Peyer's patch (tissue), 4 donors: ENCODE measurements at regions not wholly inside any gene's neighbourhood (a gene's known extent, or its start where the extent isn't known, plus 50 kb on each side); places are given as distances from the start of the nearest gene placed in this dataset.
"Not testable (repeated sequence)": the region's sequence is repeated elsewhere in the genome, so short reads cannot be mapped to it uniquely, and the experiment has no call there.

Experiments
- DNase-seq, 3 donors: peaks; one replicate each; pipeline ENCODE4 v3.0.0-alpha.2; 2017 to 2019
- H3K27ac ChIP-seq, 4 donors: fragments of 200-600 bp; sonication (generic); one replicate each; pipeline ENCODE4 v1.5.1; 2016 to 2019
- H3K27me3 ChIP-seq, 2 donors: fragments of 200-600 bp; sonication (generic); one replicate each; pipeline ENCODE4 v1.5.1; 2019
- H3K36me3 ChIP-seq, 3 donors: fragments of 200-600 bp; sonication (generic); one replicate each; pipeline ENCODE4 v1.5.1; 2016 to 2019
- H3K4me1 ChIP-seq, 4 donors: fragments of 200-600 bp; sonication (generic); one replicate each; pipeline ENCODE4 v1.5.1; 2016 to 2019
- H3K4me3 ChIP-seq, 4 donors: fragments of 200-600 bp; sonication (generic); 1 replicate in 3 of 4; 2 replicates in 1 of 4; pipeline ENCODE4 v1.5.1; 2016 to 2019; ENCODE audit warnings: mild to moderate bottlenecking in 1 of 4
- H3K9me3 ChIP-seq, 4 donors: fragments of 200-600 bp; sonication (generic); one replicate each; pipeline ENCODE4 v1.5.1; 2016 to 2019; ENCODE audit warnings: mild to moderate bottlenecking in 1 of 4
- CTCF ChIP-seq, 6 experiments: fragments of 450-650 bp in 4 of 6; fragments of 200-600 bp in 2 of 6; sonication (generic) in 1 of 6; IDR thresholded peaks; one replicate each; pipeline ENCODE4 v1.5.1; 2017 to 2019; ENCODE audit warnings: antibody characterized with exemption in 6 of 6, mild to moderate bottlenecking in 3 of 6, moderate library complexity in 1 of 6
- POLR2A ChIP-seq, 2 donors: fragments of 450-650 bp; IDR thresholded peaks; one replicate each; pipeline ENCODE4 v1.5.1; 2017; ENCODE audit warnings: antibody characterized with exemption in 2 of 2, mild to moderate bottlenecking in 2 of 2, moderate library complexity in 2 of 2

GRCh38 chr4:169934794-169935429 is 91.3 kb downstream of the MFAP3L start:
- Histone ChIP-seq H3K27me3 (no peaks in the 10 kb centered on the region), H3K4me3 (no peak overlapping the region), H3K9me3 (no peaks in the 10 kb centered on the region), H3K36me3 (no peaks in the 10 kb centered on the region), H3K27ac (no peak overlapping the region), H3K4me1 (no peaks in the 10 kb centered on the region)
- no peak for TF ChIP-seq POLR2A (IDR thresholded peaks at IDR 0.05)
- no peak for TF ChIP-seq CTCF (IDR thresholded peaks at IDR 0.05)
- no peak for DNase-seq

- Histone ChIP-seq H3K36me3 (no peaks in the 10 kb centered on the region), H3K4me1 (no peaks in the 10 kb centered on the region), H3K9me3 (no peaks in the 10 kb centered on the region), H3K27me3 (no peaks in the 10 kb centered on the region), H3K4me3 (no peak overlapping the region), H3K27ac (no peak overlapping the region)
- TF ChIP-seq CTCF (IDR thresholded peaks at IDR 0.05) (no peak), POLR2A (IDR thresholded peaks at IDR 0.05) (no peak)
- DNase-seq, result no peak
These were observed 92.7 kb downstream of the MFAP3L start for GRCh38 chr4:169933531-169933930.

- no peak for TF ChIP-seq POLR2A (IDR thresholded peaks at IDR 0.05)
- no peak for TF ChIP-seq CTCF (IDR thresholded peaks at IDR 0.05)
- DNase-seq, result no peak
- H3K27me3 ChIP-seq, result no peaks in the 10 kb centered on the region
- no peak overlapping the region for H3K27ac ChIP-seq
- H3K9me3 ChIP-seq, result no peaks in the 10 kb centered on the region
- no peak overlapping the region for H3K4me3 ChIP-seq
- no peaks in the 10 kb centered on the region for H3K36me3 ChIP-seq
- H3K4me1 ChIP-seq, result no peaks in the 10 kb centered on the region
These were observed 94.2 kb downstream of the MFAP3L start for GRCh38 chr4:169931964-169932363.

GRCh38 chr4:169930755-169931154 is 95.4 kb downstream of the MFAP3L start:
- not testable (repeated sequence) for H3K4me1 ChIP-seq, H3K36me3 ChIP-seq, H3K9me3 ChIP-seq, H3K27ac ChIP-seq, DNase-seq, H3K27me3 ChIP-seq, H3K4me3 ChIP-seq

GRCh38 chr4:169927280-169927679 is 98.9 kb downstream of the MFAP3L start:
- no peaks in the 10 kb centered on the region for H3K4me1 ChIP-seq

GRCh38 chr4:169925678-169926077 is 100.5 kb downstream of the MFAP3L start:
- no peak overlapping the region for H3K27ac ChIP-seq

More at GRCh38 chr4:169927280-169927679, 98.9 kb downstream of the MFAP3L start:
- no peaks in the 10 kb centered on the region for H3K36me3 ChIP-seq
- no peaks in the 10 kb centered on the region for H3K27me3 ChIP-seq
- H3K9me3 ChIP-seq, result no peaks in the 10 kb centered on the region
- no peak overlapping the region for H3K4me3 ChIP-seq
- DNase-seq, result no peak
- TF ChIP-seq POLR2A (IDR thresholded peaks at IDR 0.05) (no peak), CTCF (IDR thresholded peaks at IDR 0.05) (no peak)
- H3K27ac ChIP-seq, result no peak overlapping the region

More at GRCh38 chr4:169925678-169926077, 100.5 kb downstream of the MFAP3L start:
- Histone ChIP-seq H3K9me3 (no peaks in the 10 kb centered on the region), H3K4me3 (no peak overlapping the region), H3K4me1 (no peaks in the 10 kb centered on the region), H3K27me3 (no peaks in the 10 kb centered on the region), H3K36me3 (no peaks in the 10 kb centered on the region)
- DNase-seq, result no peak
- TF ChIP-seq CTCF (IDR thresholded peaks at IDR 0.05) (no peak), POLR2A (IDR thresholded peaks at IDR 0.05) (no peak)
